ENCODE measurements at regions not wholly inside any gene's neighbourhood (a gene's known extent, or its start where the extent isn't known, plus 50 kb on each side); places are given as distances from the start of the nearest gene placed in this dataset.

GRCh38 chr9:17005056-17005823 lies 129.6 kb upstream of the CNTLN start:
- H3K4me3 ChIP-seq (ENCODE audit: low read depth, low read length), result peak overlapping the region; percentile 26
- peak; percentile 9 for TF ChIP-seq CTCF (conservative IDR thresholded peaks at IDR 0.05; ENCODE audit: low read depth, low read length)
- DNase-seq (ENCODE audit: low read depth), result no peak

GRCh38 chr9:17004500-17004899 lies 130.3 kb upstream of the CNTLN start:
- TF ChIP-seq CTCF (conservative IDR thresholded peaks at IDR 0.05; ENCODE audit: low read depth, low read length), result no peak
- H3K4me3 ChIP-seq (ENCODE audit: low read depth, low read length), result peak overlapping the region; percentile 26
- no peak for DNase-seq (ENCODE audit: low read depth)

GRCh38 chr9:17003576-17004240 lies 131.1 kb upstream of the CNTLN start:
- no peak overlapping the region for H3K4me3 ChIP-seq (ENCODE audit: low read depth, low read length)
- TF ChIP-seq CTCF (conservative IDR thresholded peaks at IDR 0.05; ENCODE audit: low read depth, low read length), result no peak
- DNase-seq (ENCODE audit: low read depth), result no peak

- no peak for TF ChIP-seq CTCF (conservative IDR thresholded peaks at IDR 0.05; ENCODE audit: low read depth, low read length)
- DNase-seq (ENCODE audit: low read depth), result no peak
- H3K4me3 ChIP-seq (ENCODE audit: low read depth, low read length), result no peak overlapping the region
Observed at GRCh38 chr9:16996901-16997491, 126.5 kb upstream of the BNC2 start.

GRCh38 chr9:16992138-16992537 lies 121.7 kb upstream of the BNC2 start:
- no peak overlapping the region for H3K4me3 ChIP-seq (ENCODE audit: low read depth, low read length)
- no peak for DNase-seq (ENCODE audit: low read depth)
- no peak for TF ChIP-seq CTCF (conservative IDR thresholded peaks at IDR 0.05; ENCODE audit: low read depth, low read length)

- DNase-seq (ENCODE audit: low read depth), result no peak
- no peak overlapping the region for H3K4me3 ChIP-seq (ENCODE audit: low read depth, low read length)
- TF ChIP-seq CTCF (conservative IDR thresholded peaks at IDR 0.05; ENCODE audit: low read depth, low read length), result no peak
Observed at GRCh38 chr9:16987026-16987425, 116.6 kb upstream of the BNC2 start.
